Left lobe of liver (tissue), 2 donors: ENCODE measurements at regions not wholly inside any gene's neighbourhood (a gene's known extent, or its start where the extent isn't known, plus 50 kb on each side); places are given as distances from the start of the nearest gene placed in this dataset.

ENCODE experiments used
- ATAC-seq: fragments of 200-7000 bp; cut with Tn5 transposase; one replicate; pipeline ENCODE4 v1.9.1; 2020; ENCODE audit warnings: mild to moderate bottlenecking, moderate library complexity
- DNase-seq: peaks from one replicate; pipeline ENCODE4 v3.0.0-alpha.2; 2020; ENCODE audit warnings: low spot score
- donor health status: DM: no; HTN: no; CAD: no; lungs with moderate emphysema.
- donor health status: DM: no; HTN: yes; CAD: no.

DNA sequence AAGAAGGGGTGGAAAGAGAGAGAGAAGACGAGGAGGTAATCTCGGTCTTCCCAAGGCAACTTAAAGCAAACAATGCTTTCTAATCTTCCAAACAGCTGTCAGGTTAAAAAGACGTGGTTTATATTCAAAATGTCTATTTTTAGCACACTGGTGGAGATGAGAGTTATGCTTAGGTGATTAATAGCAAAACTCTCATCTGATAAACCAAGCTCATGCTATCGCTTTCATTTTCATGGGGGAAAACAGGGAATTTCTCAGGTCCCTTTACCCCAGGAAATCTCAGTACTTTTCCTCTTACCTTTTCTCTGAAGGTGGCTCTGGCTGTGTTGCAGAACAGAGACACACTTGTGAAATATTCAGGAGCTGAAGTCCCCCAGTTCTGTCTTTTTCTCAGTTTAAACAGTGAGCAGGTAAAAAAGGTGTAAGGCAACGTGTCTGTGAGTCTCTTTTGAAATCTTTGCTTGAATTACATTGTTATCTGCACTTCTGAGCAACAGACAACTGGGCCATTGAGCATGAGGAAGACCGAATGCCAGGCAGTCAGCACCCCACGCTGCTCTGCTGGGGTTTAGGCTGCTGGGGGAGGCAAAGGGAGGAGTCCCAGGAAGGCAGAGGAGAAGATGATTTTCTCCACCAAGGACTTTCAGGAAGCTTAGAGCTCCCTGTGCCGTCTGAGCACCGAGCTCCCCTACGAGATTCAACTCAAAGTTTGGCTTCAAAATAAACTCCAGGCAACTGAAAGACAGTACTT lies 759.3 kb downstream of the BCL11B start:
- ATAC-seq (no peak), DNase-seq (no peak)

DNA sequence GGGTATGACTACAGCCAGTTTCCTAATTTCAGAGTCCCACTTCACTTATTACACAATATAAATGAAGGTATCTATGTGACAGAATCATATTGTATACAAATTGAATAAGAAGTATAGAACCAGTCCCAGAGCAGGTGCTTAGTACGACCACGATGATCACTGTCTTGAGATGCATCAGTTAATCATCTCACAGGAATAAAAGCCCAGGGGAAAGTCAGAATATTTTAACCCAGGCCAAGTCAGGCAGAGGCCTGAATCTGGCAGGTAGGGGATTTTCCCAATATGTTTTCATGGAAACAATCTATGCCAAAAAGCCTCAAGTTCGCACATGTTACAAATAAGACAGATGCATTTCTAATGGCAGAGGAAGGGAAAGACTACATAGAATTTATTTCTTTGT lies 758.4 kb downstream of the BCL11B start:
- DNase-seq = no peak
- ATAC-seq = no peak

DNA sequence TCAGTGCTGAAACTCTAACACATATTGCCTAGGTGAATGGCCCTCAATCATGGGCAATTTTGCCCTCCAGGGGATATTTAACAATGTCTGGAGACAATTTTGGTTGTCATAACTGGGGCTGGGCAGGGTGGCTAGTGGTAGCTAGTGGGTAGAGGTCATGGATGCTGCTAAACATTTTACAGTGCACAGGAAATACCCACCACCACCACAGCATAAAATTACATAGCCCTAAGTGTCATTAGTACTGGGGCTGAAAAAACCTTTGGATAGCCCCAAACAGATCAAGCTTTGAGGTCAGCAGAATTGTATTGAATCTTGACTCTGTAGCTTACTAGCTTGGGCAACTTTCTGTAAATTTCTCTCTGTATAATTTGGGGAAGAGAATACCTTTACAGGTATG lies 758.0 kb downstream of the BCL11B start:
- ATAC-seq (no peak), DNase-seq (no peak)

DNA sequence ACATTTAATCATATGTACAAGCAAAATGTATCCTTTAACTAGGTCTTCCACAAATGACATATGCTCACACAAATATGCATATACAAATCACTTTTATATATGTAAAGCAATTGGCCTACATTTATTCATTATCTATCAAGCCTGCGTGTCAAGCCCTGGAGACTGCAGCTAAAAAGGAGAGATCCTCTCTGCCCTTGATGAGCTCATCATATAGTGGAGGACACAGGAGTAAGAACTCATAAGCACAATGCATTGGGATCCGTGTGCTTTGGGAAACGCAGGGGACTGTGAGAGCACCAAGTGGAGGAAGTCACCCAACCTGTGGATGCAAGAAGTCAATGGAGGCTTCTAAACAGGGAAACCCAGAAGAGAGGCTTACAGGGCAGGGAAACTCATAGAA lies 735.7 kb downstream of the BCL11B start:
- DNase-seq (no peak), ATAC-seq (no peak)

DNA sequence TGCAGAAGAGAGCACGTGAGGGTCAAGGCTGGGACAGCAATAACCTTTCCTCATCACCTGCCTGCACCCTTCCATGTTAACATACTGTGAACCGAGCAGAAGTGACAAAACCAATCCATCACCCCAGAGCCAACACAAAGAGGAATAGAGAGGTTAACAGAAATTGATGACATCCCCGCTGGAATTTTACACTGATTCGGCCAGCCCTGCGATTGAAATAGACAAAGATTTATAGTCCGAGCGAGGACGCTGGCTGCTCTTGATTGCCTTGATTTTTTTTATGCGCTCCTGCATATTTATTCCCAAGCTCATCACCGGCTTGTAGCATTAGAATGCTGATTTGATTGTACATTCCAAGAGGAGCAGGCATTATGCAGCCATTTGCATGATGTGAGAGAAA lies 729.7 kb downstream of the BCL11B start:
- ATAC-seq = no peak
- no peak for DNase-seq

DNA sequence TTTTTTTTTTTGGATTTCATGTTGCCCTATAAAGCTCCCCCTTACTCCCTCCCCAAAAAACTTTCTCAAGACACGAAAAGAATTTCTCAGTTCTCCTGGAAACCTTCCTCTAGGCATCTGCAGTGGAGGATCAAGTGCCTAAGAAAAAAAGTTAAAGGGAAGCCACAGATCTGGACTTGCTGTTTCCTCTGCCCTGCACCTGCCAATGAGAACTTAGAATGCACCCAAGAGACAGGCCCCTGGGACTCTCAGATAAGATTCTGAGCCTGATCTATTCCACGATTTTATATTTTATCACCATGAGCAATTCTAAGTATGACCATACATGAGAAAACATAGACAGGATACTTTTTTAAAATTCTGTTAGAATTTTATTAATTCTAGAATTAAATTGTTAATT lies 728.9 kb downstream of the BCL11B start:
- DNase-seq (no peak), ATAC-seq (no peak)

DNA sequence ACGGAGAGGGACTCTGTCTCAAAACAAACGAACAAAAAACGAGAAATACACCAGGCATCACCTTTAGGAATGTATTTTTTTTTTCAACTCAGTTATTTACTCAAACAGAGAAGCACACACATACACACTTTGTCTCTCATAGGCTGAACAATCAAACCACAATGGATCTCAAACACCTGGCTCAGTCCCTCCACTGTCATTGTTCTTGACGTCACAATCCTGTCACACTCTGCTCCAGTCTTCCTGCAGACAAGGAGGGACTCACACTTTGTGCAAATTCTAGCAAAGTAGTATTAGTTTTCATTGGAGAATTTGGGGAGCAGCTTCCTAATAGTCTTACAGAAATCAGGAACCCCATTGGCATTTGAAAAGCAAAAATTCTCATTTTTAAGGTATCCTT lies 727.8 kb downstream of the BCL11B start:
- no peak for DNase-seq
- no peak for ATAC-seq

DNA sequence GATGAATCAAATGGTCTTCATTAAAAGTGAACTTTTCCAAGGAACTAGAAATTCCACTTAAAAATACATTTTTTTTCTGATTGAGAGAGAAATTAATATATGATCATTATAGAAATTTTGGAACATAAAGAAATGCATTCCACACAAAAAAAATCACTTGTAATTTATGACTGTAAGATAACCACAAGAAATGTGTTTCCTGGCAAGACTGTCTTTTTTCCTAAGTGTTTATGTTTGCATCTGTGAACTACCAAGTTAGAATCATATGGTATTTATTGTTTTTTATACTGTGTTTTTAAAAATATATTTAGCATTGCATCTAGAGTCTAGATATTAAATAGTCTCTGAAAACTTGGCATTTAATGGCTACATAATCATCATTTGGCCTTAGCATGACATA lies 726.8 kb downstream of the BCL11B start:
- no peak for ATAC-seq
- no peak for DNase-seq

DNA sequence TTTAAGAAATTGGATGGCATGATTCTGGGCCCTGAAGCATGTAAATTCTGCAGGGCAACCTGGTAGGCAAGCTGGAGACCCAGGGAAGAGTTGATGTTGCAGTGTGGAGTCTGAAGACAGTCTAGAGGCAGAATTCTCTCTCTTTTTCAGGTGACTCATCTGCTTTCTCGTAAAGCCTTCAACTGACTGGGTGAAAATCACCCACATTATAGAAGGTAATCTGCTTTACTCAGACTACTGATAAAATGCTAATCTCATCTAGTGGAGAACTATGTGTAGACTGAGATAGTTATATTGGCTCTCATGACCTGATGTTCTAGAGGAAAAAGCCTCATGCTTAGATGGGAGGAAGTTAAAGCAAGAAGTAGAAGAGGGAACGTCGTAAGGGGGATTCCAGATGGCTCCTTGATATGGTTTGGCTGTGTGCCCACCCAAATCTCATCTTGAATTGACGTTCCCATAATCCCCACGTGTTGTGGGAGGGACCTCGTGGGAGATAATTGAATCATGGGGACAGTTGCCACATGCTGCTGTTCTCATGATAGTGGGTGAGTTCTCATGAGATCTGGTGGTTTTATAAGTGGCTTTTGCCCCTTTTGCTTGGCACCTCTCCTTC lies 723.8 kb downstream of the BCL11B start:
- ATAC-seq (no peak), DNase-seq (no peak)

DNA sequence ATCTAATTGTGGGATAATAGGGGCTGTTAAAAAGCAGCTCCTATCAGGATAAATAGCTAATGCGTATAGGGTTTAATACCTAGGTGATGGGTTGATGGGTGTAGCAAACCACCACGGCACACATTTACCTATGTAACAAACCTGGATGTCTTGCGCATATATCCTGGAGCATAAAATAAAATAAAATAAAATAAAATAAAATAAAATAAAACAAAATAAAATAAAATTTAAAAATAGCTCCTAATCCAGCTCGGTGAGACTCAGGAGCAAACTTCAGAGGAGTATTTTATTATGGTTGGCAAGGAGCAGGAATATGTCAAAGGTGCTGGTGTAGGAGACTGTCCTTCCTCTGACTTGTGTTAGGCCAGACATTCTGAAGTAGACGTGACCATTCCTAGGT lies 721.0 kb downstream of the BCL11B start:
- ATAC-seq = no peak
- DNase-seq = no peak

DNA sequence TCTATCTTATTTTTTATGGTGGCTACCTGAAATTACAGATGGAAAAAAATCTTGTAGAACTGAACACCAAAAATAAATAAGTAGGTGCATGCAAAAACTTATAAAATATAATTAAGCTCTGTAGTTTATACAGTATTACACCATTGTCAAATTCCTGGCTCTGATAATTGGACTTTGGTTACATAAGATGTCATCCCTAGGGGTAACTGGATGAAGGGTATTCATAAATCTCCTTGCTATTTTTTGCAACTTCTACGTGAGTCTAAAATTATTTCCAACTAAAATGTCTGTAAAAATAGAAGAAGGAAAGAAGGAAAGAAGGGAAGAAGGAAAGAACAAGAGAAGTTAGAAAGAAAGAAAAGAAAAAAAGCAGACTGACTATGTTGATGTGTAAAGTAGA lies 716.6 kb downstream of the BCL11B start:
- ATAC-seq = no peak
- DNase-seq = no peak

DNA sequence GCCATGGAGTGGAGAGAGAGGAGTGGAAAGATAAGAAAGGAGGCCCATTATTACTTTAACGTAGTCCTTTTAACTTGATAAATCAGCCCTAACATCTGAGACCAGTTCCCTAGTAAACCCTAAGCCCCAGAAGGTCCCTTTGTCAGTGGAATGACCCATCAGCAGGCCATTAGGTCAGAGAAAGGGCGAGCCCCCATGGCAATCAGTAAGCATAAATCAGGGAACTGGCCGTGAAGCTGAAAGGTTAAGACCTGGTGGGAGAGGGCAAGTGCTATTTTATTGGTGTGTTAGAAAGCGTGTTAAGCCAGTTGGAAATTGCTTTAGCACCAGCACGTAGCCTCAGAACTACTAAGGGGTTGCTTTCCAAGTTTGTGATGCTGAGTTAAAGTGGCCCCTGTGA lies 708.0 kb downstream of the BCL11B start:
- no peak for ATAC-seq
- DNase-seq = no peak

DNA sequence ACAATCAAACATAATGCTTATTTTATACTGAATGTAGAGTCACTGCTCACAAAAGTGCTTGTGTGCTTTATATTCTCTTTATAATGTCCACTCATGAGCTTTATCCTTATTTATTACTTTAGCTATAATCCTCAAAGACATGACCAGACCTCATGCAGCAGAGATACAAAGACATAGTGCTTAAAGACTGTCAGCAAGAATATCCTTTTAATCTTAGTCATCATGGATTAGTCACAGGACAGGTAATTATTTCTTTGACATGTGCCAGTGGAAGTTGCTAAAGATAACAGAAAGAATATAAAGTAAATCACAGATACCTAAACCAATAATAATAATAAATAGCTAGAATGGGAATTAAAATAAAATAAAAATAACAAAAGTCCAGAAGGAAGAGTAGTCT lies 707.5 kb downstream of the BCL11B start:
- no peak for DNase-seq
- ATAC-seq = no peak

DNA sequence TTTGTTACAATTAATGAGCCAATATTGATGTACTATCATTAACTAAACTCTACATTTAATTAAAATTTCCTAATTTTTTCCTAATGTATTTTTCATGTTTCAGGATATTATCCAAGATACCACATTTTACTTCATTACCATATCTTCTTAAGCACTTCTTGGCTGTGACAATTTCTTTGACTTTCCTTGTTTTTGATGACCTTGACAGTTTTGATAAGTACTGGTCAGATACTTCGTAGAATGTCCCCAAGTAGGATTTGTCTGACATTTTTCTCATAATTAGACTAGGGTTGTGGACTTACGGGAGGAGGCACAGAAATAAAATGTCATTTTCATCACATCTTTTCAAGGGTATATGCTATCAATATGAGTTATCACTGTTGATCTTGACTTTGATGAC lies 700.9 kb downstream of the BCL11B start:
- ATAC-seq (no peak), DNase-seq (no peak)

DNA sequence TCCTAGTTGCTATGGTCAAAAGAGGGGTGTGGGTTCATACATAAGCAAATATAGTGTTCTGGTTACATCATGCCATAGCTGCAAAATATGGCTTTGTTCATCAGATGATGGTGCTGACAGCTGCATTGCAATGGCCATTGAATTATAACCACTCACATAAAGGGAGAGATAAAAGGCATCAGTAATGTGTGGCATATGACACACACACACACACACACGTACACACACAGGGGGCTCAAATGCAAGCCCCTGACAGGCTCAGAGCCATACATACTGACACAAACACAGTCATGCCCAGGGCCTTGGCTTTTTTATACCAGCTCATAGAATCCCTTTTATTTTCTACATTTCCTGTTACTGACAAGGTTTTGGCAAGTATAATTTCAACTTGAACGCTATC lies 698.9 kb downstream of the BCL11B start:
- DNase-seq = no peak

DNA sequence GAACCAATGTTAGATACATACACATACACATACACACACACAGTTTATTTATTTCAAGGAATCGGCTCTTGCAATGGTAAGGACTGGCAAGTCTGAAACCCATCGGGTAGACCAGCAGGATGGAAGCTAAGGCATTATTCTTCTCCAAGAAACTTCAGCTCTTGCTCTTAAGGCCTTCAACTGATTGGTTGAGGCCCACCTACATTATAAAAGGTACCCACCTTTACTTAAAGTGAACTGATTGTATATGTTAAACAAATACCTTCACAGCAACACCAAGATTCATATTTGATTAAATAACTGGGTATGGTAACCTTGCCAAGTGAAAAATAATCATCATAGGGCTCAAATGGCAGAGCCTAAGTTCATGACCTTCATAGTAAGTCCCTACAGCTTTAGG lies 695.5 kb downstream of the BCL11B start:
- DNase-seq (no peak), ATAC-seq (no peak)

More for the DNA sequence above, 698.9 kb downstream of the BCL11B start:
- no peak for ATAC-seq

DNA sequence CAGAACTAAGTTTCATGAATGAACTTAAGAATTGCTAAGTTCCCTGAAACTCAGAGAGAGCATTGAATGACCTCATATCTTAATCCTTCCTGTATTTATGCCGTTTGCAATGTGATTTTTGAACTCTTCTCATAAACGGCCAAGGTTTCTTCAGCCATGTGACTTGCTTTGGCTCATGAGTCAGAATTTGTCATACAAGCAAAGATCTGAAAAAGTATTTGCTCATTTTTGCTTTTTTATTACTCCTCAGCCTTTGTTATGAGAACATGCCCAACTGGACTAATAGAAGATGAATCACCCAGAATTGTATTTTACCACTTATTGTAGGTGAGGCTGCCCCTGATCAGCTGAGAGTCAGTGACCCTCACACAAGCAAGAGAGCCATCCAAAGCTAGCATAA lies 693.8 kb downstream of the BCL11B start:
- ATAC-seq (no peak), DNase-seq (no peak)

DNA sequence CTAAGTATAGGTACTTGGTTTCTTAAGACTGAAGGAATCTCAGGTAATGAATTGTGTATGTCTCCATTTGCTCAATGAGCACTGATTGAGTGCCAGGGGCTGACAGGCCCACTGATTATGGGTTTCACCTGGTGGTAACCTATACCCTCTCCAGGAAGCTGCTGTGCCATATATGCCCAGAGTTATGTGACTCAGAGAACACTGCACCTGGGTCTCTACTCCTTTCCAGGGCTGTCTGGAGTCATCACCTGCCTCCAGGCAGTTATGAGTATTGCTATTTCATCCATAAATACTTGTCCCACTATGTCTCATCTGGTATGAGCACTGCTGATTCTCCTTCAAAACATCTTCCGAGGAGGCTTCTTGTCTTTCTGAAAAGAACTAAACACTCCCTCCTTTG lies 692.9 kb downstream of the BCL11B start:
- DNase-seq = no peak
- ATAC-seq = no peak

DNA sequence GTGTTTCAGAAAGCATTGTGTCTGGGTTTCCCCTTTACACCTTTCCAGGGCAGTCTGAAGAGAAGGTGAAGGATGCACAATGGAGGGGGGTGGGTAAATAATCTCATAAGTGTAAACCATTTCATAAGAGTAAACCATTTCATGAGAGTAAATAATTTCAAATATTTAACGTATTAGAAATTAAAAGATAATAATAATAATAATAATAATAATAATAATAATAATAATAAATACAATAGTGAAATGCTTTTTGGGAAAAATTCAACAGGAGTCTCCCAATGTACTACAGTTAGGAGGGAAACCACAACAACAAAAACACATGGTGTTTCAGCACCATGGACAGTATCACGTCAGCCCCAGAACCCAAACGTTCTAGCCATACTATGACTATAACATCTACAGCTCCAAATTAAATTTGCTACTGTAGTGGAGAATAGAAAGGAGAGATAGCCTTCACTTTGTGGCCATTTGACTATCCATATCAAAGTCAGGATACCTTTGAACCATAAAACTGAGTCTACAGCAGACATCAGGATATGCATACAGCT lies 691.8 kb downstream of the BCL11B start:
- no peak for DNase-seq
- ATAC-seq = no peak

DNA sequence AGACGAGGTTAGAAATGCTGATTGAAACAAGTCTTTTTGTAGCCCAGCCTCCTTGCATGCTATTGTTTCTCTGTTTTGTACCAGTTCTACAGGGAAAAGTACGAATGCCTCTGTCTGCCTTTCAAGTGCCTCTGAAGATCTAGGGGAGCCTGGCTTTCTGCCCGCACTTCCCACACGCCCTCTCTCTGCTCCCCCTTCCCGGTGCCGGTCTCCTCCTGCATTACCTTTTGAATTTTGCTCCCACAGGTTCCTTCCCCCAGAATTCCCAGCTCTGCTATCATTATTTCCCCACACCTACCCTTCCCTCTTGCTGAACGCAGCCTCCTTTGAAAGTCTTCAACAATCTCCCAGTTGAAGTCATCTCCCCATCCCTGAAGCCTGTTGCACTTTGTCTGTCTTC lies 689.7 kb downstream of the BCL11B start:
- DNase-seq (no peak), ATAC-seq (no peak)

DNA sequence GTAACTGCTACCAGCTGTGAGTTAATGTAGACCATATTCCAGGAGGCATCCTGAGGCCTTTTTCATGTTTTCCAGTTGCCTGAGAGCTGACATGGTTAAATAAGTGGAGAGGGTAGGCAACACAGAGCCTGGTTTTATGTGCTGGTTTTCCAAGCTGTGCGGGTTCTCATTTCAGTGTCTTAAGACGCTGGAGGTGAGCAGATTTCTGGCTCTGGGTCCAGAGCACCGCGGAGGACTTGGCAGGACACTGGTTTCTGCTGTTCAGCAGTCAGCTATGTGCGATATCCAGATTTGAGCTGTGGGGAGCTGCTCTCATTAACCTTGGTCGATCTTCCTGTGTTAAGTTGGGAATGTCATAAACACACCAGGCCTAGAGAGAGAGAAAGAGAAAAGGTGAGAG lies 680.8 kb downstream of the BCL11B start:
- DNase-seq = no peak
- no peak for ATAC-seq

DNA sequence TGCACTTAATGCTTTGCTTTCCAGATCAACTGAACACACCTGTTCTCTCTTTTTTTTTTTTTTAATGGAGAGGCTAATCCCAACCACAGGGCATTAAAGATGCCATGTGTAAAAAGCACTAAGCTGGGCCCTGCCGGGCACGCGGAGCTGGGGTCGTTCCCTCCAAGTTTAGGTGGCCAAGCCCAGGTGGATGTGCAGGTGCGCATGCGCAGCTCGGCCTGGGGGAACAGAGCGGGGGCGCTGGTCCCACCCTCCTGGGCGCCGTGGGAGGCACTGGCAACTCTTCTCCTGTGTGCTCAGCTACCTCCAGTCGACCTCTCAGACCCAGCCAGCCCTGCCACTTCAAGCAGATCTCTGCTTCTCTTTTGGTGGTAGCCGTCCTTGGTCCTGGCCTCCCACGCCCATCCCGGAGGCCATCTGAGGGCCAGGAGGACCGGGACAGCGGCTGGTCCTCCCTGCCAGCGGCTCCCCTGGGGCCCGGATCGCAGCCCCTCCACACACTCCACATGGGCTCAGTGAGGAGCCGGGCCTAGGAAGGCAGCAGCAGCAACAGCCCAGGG lies 679.3 kb downstream of the BCL11B start:
- ATAC-seq (no peak), DNase-seq (no peak)
